ENCODE measurements at regions not wholly inside any gene's neighbourhood (a gene's known extent, or its start where the extent isn't known, plus 50 kb on each side); places are given as distances from the start of the nearest gene placed in this dataset.

DNA sequence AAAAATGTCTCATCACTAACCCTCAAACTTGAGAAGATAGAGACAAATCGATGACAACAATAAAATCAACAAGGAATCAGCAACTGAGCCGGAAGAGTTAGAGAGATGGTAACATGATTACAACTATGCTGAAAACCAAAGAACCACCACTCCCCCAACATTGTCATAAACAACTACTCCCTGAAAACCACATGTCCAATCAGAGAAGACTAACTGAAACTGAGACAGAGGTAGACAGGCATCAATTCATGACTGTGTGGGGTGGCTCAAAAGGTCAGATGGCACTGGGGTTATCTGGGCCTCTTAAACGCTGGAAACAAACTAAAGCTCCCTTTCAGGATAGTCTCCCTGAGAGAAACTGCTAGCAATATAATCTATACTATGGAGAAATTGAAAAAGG lies 488.8 kb downstream of the KCTD12 start:
- DNase-seq = no peak

DNA sequence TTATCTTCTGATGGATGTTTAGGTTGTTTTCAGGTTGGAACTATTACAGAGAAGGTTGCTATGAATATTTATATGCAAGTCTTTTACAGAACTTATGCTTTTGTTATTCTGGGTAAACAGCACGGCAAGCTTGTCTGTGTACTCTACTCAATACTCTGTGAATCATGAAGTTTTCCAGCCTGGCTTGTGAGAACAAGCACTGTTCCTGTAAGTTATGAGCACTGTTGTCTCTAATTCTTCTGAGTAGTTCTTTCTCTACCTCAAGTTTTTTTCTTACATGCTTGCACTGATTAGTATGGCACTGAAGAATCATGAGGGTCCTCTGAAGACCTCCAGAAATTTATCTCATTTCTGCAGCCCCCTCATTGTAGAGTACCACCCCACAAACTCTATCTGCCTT lies 496.9 kb downstream of the KCTD12 start:
- DNase-seq = no peak

DNA sequence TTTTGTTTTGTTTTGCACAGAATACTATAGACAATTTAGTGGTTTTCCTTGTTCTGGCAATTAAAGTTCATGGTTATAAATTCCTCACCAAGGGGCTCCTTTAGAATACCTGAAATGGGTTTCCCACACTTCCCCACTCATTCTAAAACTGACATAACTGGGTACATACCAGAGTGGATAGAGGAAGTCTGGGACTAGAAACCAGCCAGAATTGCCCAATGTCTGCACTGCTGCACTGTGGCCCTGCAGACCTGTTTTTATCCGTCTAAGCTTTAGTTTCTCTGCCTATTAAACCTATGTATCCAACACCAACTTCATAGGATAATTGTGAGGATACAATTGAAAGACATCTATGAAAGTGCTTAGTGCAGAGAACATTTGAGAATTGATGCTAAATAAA lies 498.6 kb downstream of the KCTD12 start:
- no peak for DNase-seq

DNA sequence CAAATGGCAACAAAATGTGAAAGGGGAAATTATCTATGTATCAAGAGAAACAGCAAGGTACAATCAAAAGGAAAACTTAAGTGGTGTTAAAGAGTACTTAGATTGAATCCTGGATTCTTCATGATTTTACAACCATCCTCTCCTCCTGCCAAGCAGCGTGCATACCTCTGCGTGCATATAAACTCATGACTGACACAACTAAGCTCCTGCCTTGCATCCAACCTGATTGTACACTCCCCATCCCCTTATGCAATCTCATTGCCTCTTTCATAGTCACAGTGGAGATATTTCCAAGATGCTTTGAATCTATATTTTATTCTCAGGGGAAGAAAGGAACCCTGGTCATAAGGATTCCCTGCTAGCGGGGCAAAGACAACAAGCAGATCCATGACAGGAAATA lies 499.9 kb downstream of the KCTD12 start:
- no peak for DNase-seq

DNA sequence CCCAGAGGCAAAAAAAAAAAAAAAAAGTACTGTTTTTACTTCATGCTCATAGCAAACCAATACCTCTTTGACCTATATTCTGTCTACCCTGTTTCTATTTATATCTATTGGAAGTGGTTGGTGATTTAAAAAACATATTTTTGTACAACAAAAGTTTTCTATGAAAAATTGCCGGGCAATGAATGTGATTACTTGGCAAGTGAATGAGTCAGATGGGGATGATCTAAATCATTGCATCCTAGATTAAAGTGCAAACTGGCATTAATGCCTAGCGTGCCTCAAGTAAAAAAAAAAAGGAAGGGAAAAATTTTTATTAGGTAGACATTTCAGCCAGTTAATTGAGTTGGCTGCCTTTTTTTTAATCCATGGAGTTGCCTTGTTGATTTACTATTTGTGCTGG lies 500.6 kb downstream of the KCTD12 start:
- no peak for DNase-seq

DNA sequence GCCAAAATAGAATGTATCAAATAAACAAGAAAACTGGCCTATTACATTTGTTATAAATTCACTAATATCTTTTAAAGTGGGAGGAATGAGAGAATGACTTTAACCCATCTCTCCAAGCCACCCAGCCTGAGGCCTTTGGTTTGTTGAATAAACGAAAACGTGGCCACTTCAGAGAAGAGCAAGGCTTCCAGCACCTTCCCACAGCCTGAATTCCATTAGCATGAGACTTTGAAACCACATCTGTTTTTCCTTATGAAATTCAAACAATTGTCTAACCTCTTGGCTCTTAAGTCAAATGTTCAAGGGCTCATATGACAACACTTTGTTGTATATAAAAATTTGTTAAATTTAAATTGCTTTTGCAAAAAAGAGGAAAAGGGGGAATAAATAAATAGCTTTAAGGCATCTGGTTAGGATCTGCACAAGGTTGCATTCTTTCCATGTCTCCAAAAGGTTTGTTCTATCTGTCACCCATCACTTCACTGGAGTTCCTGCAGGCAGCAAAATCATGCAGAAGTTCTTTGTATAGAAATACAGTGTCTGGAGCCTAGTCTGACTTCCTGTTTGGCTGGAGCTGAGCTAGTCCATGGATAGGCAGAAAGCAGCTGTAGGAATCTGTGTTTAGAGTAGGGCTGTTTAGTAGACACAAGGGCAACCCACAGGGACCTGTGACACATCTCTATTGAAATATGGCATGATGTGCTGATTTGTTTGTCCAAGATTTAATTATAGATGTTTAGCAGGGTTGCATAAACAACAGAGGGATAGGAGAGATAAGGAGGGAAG lies 502.3 kb downstream of the KCTD12 start:
- no peak for DNase-seq

DNA sequence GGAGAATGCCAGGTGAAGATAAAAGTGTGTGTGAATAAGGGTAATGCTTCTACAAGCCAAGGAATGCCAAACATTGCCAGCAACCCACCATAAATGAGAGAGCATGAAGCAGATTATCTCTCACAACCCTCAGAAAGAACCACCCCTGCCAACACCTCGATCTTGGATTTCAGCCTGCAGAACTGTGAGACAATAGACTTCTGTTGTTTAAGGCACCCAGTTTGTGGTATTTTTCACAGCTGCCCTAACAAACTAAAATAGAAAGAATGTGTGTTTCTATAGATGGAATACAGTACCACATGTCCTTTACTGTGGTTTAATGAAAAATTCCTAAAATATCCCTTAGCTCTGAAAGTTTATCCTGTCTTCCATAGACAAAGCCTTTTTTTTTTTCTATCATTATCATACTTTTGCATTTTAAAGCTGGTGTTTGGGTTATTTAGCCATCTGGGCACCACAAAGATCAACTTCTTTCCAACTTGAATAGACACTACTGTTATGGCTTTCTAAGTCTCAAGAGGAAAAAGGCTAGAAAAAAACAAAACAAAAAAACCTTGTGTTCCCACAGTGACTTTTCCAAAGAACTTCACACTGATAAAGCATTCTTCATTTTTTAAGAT lies 505.6 kb downstream of the KCTD12 start:
- no peak for DNase-seq

DNA sequence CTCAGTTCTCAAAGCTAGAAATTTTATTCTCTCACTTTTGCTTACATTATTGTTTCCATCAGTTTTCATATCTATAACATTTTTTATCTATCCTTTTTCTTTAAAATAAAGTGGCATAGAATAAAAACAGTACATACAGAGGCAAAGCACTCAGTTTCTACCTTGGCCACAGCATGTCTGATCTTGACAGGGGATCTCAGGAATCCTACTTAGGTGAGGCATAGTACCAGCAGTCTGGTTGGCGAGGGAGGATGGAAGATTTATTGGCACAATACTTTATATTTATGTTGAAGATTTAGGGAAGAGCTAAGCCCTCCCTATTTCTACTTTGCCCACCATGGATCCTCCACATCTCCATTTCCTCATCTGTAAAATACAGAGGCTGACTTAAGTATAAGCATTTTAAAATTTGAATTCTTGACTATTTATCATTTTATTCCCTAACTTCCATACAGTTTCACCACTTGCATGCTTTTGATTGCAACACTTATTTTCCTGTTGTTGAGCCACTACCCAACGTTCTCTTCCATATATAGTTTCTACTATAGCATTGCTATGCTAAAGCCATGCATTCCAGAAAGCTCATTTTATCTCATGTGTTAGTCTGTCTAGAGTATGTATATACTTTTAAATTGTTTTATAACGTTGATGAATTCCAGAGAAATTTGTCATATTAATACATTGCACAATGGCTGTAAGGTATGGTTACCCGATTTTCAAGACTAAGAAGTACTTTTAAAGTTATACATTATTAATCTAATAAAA lies 506.7 kb downstream of the KCTD12 start:
- no peak for DNase-seq

DNA sequence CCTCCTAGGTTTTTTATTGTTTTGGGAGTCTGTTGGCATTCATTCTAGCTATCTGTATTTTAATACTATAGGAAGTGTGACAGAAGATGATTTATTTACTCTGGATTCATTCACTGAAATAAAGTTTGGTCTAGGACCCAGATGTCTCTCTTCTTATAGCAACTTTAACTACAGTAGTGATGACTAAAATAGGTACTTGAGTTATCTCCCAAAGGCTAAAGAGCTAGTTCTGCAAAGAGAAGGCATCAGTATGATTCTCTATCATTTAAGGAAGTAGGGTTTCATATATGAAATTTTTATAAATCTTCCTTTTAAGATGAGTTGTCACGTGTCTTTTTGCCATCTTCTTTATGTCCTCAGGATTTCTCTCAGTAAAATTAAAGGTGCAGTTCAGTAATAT lies 507.4 kb downstream of the KCTD12 start:
- DNase-seq = no peak

DNA sequence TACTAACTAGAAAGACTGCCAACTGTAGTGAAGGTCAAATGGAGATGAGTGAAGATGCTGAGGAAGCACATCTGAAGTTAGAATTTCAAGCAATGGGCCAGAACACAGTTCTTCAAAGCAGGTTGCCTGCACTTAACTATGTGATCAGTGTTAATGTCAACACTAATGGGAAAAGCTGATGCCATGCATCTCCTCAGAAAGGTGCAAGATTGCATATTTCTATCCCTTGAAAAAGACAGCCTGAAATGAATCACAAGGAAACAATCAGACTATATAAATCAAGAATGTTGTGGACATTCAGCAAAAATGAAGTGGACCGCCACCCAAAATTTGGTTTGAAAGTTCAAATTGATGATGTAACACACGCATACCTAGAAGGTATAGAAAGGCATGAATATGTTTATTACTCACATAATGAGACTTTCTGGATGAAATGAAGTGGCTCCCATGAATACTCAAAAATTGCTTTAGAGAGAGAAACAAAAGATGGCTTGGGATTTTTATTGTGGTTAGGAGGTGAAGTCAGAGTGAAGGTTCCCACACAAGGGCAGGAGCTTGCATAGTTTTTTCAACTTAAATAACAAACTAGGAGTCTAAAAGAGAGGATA lies 522.4 kb downstream of the KCTD12 start:
- DNase-seq = no peak

DNA sequence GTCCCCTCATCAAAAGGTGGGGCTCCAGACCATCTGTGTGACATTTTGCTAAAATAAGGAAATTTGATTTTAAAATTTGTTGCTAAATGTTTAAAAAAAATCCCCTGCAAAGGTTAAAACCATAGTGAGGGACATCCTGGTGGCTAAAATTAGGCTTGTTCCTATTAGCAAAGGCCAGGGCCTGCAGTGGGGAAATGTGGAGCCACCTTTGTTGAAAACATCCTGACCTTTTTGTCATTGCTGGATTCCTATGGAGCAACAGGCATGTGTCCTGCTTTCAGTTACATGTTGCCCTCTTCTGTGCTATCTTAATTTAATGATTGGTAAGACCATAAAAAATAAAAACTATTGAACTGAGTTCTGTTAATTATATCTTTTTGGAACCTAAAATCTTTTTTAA lies 524.3 kb downstream of the KCTD12 start:
- DNase-seq = no peak

DNA sequence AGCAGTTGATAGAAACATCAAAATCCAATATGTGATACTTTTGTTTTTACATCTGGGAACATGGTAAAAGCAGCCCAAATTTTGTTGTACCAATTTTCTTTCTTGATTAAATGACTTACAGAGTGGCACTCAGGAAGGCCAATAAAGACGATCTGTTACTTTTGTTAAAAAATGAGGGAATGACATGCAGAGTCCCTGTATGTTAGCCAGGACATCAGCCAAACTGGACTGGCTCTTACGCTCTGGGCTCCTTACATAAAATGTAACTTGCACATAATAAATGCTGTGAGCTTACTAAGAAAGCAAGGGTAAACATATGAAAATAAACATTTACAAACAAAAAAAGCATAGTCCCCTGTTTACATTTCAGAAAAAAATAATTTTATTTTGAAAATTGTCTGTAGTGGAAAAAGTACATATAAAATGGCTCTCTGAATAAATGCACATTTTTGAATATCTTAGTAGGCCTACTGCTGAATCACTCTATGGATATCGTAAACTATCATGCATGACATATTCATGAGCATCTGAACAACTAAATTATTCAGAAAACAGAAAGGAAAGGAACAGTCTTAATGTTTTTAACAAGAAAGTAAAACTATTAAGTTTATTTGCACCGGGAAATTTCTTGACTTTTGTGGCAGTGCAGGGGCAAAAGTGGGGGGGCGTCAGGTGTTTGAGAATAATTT lies 534.5 kb downstream of the KCTD12 start:
- no peak for DNase-seq

DNA sequence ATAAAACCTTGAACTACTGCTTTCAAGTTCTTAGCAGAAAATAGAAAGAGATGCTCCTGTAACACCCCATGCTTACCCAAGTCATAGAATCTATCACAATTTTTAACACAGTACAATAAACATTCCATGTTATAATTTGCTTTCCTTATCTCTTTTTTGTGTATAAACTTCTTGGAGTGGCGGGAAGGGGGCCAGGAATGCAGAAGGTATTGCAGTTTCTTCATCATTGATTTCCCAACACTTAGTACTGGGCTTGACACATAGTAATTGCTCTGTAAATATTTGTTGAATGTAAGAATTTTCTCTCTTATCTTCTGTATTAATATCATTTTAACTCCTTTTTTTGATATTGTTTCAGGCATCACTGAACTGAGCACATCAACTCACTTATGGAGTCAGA lies 535.8 kb downstream of the KCTD12 start:
- no peak for DNase-seq

DNA sequence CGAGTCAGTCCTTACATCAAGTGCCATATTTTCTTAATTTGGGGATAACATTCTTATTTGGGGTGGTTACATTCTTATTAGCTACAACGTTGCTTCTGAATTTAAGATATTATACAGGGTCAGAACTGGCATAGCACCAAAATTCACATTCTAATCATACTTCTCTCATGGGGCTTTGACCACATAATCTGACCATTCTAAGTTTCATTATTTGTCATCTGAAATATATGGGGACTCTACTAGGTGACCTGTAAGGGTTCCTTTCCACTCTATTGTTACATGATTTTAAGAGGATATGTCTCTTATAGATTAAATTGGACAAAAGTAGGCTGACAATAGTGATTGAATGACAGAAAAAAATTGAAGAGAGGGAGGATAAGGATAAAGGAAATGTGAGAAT lies 536.5 kb downstream of the KCTD12 start:
- DNase-seq = no peak

DNA sequence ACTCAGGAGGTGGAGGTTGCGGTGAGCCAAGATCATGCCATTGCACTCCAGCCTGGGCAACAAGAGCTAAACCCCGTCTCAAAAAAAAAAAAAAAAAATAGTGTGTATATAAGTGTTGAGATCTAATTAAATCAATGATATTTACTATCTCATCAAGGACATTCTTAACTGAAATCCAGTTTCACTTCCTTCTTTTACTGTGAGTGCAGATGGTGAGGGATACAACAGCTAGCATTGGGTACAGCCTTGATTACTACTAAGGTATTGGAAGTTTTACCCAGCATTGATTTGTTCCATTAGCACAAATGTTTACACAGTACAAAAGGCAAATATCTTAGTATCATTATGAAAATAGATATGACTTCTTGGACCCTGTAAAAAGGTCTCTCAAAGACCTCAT lies 546.6 kb downstream of the KCTD12 start:
- DNase-seq = no peak

DNA sequence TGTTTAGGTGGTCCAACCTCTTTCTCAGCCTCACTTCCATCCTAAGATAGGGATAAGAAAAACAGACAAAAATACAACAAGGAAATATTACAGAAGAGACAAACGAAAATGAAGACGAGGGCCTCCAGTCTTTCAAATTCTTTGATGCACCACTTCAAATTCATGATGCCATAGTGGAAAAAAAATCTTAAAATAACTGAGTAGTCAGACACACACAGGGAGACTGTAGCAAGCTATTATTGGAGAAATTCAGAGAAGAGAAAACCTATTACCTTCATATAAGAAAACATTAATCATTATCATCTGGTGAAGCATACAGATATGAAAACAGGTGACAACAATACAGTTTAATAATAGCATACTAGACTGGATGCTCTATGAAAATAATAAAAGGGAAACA lies 548.2 kb downstream of the KCTD12 start:
- DNase-seq = no peak

DNA sequence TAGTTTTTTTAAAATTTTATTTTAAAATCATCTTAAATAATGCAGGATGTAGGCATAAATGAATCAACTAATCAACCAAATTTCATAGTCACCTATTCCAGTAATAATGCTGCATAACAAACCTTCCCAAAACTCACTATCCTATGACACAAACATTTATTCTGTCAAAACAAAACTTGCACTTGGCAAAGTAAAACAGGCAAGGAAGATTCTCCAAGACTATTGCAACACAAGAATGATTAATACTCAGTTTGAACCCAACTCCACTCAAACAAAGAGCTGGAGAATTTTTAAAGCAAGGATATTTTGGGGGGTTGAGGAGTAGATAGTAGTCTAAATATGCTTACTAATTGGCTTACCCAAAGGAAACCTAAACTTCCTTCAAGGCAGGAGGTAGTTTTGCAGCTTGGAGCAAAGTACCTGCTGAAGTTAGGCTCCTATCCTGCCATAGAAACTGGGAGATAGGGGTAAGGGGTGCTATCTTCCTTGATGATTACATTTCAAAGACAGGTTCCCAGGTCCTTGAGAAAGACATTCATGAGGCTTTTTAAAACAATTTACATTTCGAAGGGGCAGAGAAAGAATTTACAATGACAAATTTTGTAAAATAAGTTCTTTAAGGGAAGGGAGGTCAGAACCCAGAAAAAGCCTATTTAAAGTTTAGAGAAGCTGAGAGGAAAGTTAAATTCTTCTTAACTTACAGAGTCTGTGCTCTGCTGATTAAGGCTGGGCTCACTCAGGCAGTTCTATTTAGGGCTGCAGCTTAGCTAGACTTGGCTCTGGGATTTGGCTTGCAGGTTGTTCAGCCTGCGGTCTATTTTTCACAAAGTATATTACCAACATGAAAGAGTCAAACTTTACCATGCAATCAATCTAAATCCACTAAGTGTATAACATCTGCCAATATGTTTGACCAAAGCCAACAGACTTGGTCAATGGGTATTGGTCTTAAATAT lies 549.0 kb downstream of the KCTD12 start:
- DNase-seq = no peak

DNA sequence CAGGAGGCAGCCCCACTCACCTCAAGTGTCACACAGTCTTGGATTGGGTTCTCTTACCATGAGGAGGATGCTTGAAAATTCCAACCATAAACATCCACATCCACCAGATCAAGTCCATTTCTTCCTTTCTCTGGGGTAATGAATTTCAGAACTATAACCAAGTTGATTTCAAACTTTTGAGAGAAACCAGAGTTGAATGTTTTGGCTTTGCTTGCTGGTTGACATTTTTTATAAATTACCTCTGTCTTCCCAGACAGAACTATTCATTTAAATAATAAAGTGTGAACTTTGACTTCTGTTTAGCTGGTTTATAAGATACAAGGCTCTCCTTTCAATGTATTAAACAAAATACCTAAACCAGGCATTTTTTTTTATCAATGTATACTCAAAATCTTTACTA lies 550.7 kb downstream of the KCTD12 start:
- DNase-seq = no peak

DNA sequence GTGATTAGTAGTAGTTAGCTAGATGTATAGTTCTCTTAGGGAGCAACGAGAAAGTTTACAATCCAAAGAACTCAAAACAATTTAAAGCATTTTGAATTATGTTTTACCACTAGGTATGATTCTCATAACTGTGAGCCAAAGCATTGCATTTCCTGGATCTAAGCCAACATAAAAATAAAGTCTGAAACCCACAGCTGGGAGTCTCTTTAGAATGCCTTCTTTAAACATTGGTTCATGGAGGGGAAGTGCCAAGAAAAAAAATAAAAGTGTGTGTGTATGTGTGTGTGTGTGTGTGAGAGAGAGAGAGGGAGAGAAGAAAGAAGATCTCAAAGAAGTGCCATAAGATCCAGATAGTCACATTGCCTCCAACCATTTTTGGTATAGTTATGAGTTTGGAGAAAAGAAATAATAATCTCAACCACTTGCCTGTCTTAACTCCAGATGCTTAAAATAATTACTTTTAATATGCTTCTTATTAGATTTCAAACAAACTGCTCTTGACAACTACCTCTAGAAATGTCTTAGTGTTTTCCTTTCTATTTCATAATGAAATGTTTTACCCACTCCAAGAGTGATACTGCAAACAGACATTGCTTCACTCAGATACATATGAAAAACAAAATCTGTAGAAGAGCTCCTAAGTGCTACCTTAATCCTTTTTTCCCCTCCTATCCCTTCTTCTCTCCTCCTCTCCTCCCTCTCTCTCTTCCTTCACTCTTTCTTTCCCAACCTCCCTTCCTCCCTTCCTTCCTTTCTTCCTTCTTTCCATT lies 554.1 kb downstream of the KCTD12 start:
- DNase-seq = no peak

DNA sequence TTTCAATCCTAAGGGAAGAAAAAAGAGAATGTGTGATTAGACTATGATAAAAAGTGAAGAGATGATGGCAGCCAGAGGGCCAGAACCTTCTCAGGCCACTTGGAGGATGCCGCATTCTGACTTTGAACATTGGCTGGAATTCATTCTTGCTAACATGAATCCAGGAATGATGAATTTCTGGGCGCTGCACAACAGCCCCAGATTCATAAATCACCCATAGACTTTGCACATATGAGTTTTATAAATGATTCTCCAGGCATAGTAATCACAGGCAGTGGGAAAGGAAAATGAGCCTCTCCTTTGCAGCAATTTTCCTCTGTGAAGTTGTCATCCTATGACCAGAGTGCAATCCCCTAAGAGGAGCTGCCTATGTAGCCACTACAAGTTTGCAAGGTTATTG lies 555.4 kb downstream of the KCTD12 start:
- no peak for DNase-seq
